Fibroblast of skin of scalp (primary cell): ENCODE measurements at regions not wholly inside any gene's neighbourhood (a gene's known extent, or its start where the extent isn't known, plus 50 kb on each side); places are given as distances from the start of the nearest gene placed in this dataset.

Experiments used
- DNase-seq: peaks from one replicate; pipeline ENCODE4 v3.0.0-alpha.2; 2013

GRCh38 chr18:38444971-38445803 lies 879.6 kb upstream of the CELF4 start:
- DNase-seq = no peak

GRCh38 chr18:38427736-38428135 lies 862.1 kb upstream of the CELF4 start:
- DNase-seq = no peak

- no peak for DNase-seq
Observed at GRCh38 chr18:38427234-38427633, 861.6 kb upstream of the CELF4 start.

GRCh38 chr18:38421872-38422615 lies 856.4 kb upstream of the CELF4 start:
- DNase-seq = no peak

GRCh38 chr18:38421021-38421420 lies 855.4 kb upstream of the CELF4 start:
- DNase-seq = no peak

GRCh38 chr18:38420611-38421010 lies 855.0 kb upstream of the CELF4 start:
- no peak for DNase-seq

GRCh38 chr18:38415811-38416210 lies 850.2 kb upstream of the CELF4 start:
- no peak for DNase-seq

GRCh38 chr18:38413193-38413592 lies 847.6 kb upstream of the CELF4 start:
- DNase-seq = no peak

- no peak for DNase-seq
Observed at GRCh38 chr18:38406607-38407006, 841.0 kb upstream of the CELF4 start.

- no peak for DNase-seq
Observed at GRCh38 chr18:38402509-38402908, 836.9 kb upstream of the CELF4 start.

GRCh38 chr18:38397094-38397493 lies 831.5 kb upstream of the CELF4 start:
- DNase-seq = no peak

GRCh38 chr18:38386146-38386545 lies 820.5 kb upstream of the CELF4 start:
- no peak for DNase-seq

- no peak for DNase-seq
Observed at GRCh38 chr18:38369772-38370690, 804.4 kb upstream of the CELF4 start.

- no peak for DNase-seq
Observed at GRCh38 chr18:38368886-38369285, 803.3 kb upstream of the CELF4 start.

- DNase-seq = no peak
Observed at GRCh38 chr18:38368246-38368645, 802.6 kb upstream of the CELF4 start.

- no peak for DNase-seq
Observed at GRCh38 chr18:38367473-38367872, 801.9 kb upstream of the CELF4 start.

- no peak for DNase-seq
Observed at GRCh38 chr18:38362286-38362792, 796.7 kb upstream of the CELF4 start.

GRCh38 chr18:38358805-38359657 lies 793.4 kb upstream of the CELF4 start:
- no peak for DNase-seq

GRCh38 chr18:38353149-38353548 lies 787.6 kb upstream of the CELF4 start:
- DNase-seq = no peak

- no peak for DNase-seq
Observed at GRCh38 chr18:38350141-38350540, 784.5 kb upstream of the CELF4 start.

- no peak for DNase-seq
Observed at GRCh38 chr18:38330573-38330972, 765.0 kb upstream of the CELF4 start.

GRCh38 chr18:38329145-38329544 lies 763.5 kb upstream of the CELF4 start:
- no peak for DNase-seq
